ENCODE measurements at regions not wholly inside any gene's neighbourhood (a gene's known extent, or its start where the extent isn't known, plus 50 kb on each side); places are given as distances from the start of the nearest gene placed in this dataset.

DNA sequence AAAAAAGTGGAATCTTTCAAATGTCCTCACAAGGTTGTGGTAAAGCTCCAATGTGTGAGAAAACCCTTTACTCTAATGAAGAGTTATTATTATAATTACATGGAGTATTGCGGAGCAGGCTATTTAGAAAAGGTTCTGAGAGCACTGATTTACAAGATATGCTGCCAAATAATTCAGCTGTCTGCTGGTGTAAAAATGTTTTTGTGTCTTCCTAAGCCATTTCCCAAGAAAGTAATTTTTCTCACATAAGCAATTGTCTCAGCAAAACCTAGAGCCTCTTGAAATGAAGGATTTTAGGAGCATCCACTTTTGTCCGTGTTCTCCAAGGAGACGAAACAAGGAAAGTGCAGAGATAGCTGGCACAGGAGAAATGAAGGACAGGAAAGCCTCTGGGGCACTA, 229.6 kb upstream of the STARD13 start:
- in situ Hi-C loops (cut with HindIII; ENCODE audit: low sequenced_read_pairs): no loop called here
- H3K4me3 ChIP-seq (ENCODE audit: low read depth, low read length): no peak overlapping the region
- no peak for DNase-seq (ENCODE audit: low read depth, low spot score)
- TF ChIP-seq, protein P1, sequence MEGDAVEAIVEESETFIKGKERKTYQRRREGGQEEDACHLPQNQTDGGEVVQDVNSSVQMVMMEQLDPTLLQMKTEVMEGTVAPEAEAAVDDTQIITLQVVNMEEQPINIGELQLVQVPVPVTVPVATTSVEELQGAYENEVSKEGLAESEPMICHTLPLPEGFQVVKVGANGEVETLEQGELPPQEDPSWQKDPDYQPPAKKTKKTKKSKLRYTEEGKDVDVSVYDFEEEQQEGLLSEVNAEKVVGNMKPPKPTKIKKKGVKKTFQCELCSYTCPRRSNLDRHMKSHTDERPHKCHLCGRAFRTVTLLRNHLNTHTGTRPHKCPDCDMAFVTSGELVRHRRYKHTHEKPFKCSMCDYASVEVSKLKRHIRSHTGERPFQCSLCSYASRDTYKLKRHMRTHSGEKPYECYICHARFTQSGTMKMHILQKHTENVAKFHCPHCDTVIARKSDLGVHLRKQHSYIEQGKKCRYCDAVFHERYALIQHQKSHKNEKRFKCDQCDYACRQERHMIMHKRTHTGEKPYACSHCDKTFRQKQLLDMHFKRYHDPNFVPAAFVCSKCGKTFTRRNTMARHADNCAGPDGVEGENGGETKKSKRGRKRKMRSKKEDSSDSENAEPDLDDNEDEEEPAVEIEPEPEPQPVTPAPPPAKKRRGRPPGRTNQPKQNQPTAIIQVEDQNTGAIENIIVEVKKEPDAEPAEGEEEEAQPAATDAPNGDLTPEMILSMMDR (IDR thresholded peaks at IDR 0.05; ENCODE audit: low read depth, low read length): no peak

DNA sequence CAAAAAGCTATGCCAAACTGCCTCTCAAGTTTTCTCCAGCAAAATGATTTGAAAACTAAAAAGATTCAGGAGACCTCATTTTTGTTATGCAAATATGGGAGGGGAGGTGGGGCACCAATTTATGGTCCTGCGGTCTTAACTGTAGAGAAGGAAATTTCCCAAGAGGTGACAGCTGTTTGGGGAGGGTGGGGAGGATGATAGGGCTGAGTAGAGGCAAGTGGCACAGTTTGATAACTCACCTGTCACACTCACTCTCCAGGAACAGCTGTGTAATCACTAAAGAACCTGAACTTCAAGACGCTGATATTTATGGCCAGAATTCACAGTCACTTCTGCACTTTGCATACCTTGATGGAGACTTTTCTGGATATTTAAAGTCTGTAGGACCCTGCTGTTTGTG, 232.9 kb upstream of the STARD13 start:
- no peak for DNase-seq (ENCODE audit: low read depth, low spot score)
- in situ Hi-C loops (cut with HindIII; ENCODE audit: low sequenced_read_pairs): no loop called here
- no peak overlapping the region for H3K4me3 ChIP-seq (ENCODE audit: low read depth, low read length)
- TF ChIP-seq, protein P1 (IDR thresholded peaks at IDR 0.05; ENCODE audit: low read depth, low read length): no peak

DNA sequence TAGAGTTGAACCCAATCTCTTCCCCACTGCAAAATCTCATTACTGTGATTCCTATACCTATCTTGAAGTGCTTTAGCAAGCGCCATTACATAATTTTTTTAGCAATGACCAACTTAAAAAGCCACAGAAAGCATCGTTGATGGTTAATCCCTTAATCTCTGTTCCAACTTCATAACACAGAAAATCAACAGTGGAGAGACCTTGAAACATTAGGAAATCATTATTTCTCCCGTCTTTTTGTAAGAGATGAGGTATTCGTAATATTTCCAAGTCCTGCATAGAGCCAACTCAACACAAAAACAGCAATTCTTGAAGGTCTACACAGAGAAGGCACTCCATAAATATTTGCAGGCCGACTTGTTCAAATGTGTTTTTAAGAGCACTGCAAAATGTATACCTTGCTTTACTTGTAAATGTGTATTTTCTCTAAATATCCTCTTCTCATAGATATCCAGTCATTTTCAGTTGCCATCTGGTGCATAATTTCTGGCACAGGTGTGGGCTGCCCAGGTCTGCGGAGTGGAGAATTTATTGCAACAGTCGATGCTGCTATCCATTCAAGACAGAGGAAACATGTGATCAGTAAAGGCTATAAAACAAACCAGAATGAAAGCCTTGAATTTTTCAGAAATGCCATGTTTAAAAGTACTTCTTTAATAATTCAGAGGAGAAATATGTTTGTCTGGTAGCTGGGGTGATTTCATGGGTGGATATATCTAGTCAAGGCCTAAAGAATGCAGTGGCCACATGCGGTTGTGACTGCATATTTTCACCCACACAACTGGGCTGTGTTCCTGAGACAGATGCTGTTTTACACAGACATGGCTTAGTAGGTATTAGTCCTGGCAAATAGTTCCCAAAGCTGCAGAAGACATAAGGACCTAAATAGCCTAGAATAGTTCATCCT, 234.3 kb upstream of the STARD13 start:
- H3K4me3 ChIP-seq (ENCODE audit: low read depth, low read length): no peak overlapping the region
- TF ChIP-seq, protein P1 (IDR thresholded peaks at IDR 0.05; ENCODE audit: low read depth, low read length): no peak
- in situ Hi-C loops (cut with HindIII; ENCODE audit: low sequenced_read_pairs): no loop called here
- DNase-seq (ENCODE audit: low read depth, low spot score): peak; percentile 90

DNA sequence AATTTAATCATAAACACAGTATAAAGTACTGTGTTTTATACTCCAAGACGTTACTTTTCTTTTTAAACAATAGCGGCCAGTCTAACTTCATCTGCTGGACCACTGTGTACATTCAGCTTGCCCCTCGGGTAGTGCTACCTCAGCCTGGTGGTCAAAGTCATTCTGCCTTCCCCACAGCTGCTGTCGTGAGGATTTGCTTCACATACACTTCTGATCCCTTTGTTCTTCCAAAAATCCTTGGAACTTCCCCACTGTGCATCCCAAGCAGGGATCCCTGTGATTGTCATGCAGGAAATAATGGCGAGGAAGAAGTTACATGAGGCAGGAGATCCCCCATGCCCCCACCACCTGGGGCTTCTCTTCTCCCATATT, 234.9 kb upstream of the STARD13 start:
- in situ Hi-C loops (cut with HindIII; ENCODE audit: low sequenced_read_pairs): no loop called here
- DNase-seq (ENCODE audit: low read depth, low spot score): no peak
- no peak overlapping the region for H3K4me3 ChIP-seq (ENCODE audit: low read depth, low read length)
- TF ChIP-seq, protein P1 (IDR thresholded peaks at IDR 0.05; ENCODE audit: low read depth, low read length): no peak

DNA sequence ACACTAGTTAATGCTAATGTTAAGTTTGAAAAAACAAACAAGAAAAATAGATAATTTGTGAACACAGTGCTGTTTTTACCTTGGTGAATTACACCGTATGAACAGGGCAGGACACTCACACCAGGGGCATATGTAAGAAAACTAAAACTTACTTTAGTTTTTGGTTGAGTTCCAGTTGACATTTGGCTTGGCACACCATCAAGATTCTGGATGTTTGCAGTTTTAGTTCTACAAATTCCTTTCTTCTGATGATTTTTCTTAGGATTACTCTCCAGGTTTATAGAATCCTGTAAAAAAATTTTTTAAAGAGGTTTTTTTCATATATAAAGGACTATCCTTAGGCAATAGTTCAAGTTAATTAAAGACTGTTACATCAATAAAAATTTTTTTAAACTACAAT, 238.5 kb upstream of the STARD13 start:
- H3K4me3 ChIP-seq (ENCODE audit: low read depth, low read length): no peak overlapping the region
- TF ChIP-seq, protein P1 (IDR thresholded peaks at IDR 0.05; ENCODE audit: low read depth, low read length): no peak
- peak; percentile 95 for DNase-seq (ENCODE audit: low read depth, low spot score)
- in situ Hi-C loops (cut with HindIII; ENCODE audit: low sequenced_read_pairs): no loop called here

DNA sequence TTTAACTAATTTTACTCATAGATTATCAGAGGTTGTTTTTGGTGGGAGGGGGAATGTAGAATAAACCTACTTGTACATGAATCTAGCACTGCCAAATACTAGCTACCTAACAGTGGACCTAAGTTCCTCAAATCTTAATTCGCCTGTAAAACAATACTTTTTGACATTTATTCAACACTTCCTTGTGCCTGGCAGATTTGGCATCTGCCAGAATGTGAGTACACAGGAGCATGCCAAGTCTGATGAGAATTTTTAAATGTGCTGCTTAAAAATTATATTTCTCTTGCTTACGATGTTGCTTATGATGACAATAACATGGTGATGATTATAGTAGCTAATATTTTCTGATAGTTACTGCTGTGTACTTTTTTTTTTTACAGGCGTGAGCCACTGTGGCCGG, 240.2 kb upstream of the STARD13 start:
- DNase-seq (ENCODE audit: low read depth, low spot score): no peak
- TF ChIP-seq, protein P1 (IDR thresholded peaks at IDR 0.05; ENCODE audit: low read depth, low read length): no peak
- no peak overlapping the region for H3K4me3 ChIP-seq (ENCODE audit: low read depth, low read length)
- in situ Hi-C loops (cut with HindIII; ENCODE audit: low sequenced_read_pairs): no loop called here

Data from astrocyte of the spinal cord (primary cell).